ENCODE measurements at regions not wholly inside any gene's neighbourhood (a gene's known extent, or its start where the extent isn't known, plus 50 kb on each side); places are given as distances from the start of the nearest gene placed in this dataset.

DNA sequence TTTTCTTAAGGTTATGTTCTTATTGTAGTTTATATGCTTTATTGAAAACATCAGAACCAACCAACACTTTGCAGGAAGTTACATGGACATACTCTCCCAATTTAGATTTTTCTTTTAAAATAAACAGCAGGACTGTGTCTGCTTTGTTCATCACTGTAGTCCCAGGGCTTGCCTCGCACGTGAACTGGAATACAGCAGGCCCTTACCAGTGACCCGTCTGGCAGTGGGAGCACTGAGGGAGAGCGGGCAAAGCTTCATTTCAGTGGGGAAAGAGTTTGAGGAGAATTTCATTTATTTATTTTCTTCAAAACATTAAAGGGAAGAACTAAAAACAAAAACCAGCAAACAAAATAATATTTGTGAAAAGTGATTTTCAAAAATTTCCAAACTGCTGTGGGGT lies 230.8 kb downstream of the PAX1 start:
- TF ChIP-seq CTCF (IDR thresholded peaks at IDR 0.05) (no peak), POLR2A (IDR thresholded peaks at IDR 0.05) (no peak)
